ENCODE measurements at regions not wholly inside any gene's neighbourhood (a gene's known extent, or its start where the extent isn't known, plus 50 kb on each side); places are given as distances from the start of the nearest gene placed in this dataset.

DNA sequence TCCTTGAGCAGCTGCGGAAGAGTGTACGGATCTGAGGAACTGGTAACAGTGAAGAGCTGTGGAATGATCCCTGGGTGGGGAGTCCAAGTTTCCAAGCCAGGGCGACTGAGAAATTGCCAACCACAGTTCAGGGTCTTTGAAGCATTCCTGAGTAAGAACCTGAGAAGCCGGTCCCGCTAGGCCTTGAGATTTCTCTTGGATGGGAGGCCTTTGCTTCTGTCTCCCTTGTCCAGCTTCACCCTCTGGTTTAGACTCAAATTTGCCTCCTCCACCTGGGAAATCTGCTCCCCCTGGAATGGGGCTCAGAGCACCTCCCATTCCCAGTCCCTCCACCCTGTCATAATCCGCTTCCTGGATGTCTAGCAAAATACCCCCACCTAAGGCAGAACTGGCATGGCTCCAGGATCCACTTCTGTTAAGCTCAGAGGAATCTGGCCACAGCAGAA lies 127.7 kb upstream of the DLG1 start:
- Histone ChIP-seq H3K36me3 (no peaks in the 10 kb centered on the region), H3K4me1 (peaks cover 6 to 38% (median 28%) of the 10 kb centered on the region in 4 donors), H3K27ac (replicated peaks in 1 of 4) (no peak overlapping the region), H3K9me3 (no peaks in the 10 kb centered on the region), H3K4me3 (no peak overlapping the region), H3K27me3 (no peaks in the 10 kb centered on the region)
- intact Hi-C loops (cut with DNase I) = no loop called here
- no peak for DNase-seq (ENCODE audit: extremely low spot score)
- 96% methylated on average over 4 of the region's 6 CpGs for WGBS
- TF ChIP-seq EP300 (IDR thresholded peaks at IDR 0.05) = no peak
- TF ChIP-seq, protein P1, sequence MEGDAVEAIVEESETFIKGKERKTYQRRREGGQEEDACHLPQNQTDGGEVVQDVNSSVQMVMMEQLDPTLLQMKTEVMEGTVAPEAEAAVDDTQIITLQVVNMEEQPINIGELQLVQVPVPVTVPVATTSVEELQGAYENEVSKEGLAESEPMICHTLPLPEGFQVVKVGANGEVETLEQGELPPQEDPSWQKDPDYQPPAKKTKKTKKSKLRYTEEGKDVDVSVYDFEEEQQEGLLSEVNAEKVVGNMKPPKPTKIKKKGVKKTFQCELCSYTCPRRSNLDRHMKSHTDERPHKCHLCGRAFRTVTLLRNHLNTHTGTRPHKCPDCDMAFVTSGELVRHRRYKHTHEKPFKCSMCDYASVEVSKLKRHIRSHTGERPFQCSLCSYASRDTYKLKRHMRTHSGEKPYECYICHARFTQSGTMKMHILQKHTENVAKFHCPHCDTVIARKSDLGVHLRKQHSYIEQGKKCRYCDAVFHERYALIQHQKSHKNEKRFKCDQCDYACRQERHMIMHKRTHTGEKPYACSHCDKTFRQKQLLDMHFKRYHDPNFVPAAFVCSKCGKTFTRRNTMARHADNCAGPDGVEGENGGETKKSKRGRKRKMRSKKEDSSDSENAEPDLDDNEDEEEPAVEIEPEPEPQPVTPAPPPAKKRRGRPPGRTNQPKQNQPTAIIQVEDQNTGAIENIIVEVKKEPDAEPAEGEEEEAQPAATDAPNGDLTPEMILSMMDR (IDR thresholded peaks at IDR 0.05) = no peak
- no peak for TF ChIP-seq POLR2A (IDR thresholded peaks at IDR 0.05; ENCODE audit: low read depth)
- no peak for TF ChIP-seq POLR2AphosphoS5 (IDR thresholded peaks at IDR 0.05)

DNA sequence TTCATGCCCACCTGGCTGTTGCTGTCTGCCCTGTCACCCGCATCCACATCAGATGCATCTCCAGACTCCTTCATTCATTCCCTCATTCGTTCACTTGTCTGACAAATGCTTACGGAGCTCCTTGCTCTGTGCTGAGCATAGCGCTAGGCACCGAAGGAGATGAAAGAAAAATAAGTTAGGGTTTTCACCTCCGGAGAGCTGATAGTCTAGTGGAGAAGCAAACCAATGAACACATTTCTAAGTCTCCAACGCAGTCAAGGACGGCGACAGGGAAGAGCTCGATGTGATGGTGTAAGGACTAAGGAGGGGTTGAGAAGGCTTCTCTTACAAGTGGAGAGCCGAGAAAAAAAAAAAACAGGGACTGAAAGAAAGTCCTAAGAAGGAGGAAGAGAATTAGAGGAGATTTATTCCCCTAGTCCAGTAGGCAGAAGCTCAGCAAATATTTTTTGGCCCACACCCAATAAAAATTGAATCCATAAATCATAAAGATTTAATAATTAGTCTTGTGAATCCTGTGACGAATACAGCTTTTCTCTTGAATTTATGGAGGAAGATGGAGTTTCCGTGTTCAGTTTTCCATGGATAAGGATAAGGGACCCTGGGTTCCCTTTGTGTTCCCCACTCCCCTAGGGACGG lies 127.2 kb upstream of the DLG1 start:
- H3K4me1 ChIP-seq = peaks cover 6 to 33% (median 23%) of the 10 kb centered on the region in 4 donors
- no peaks in the 10 kb centered on the region for H3K9me3 ChIP-seq
- H3K27me3 ChIP-seq = no peaks in the 10 kb centered on the region
- intact Hi-C loops (cut with DNase I) = no loop called here
- no peaks in the 10 kb centered on the region for H3K36me3 ChIP-seq
- DNase-seq (ENCODE audit: extremely low spot score) = no peak
- H3K4me3 ChIP-seq = no peak overlapping the region
- H3K27ac ChIP-seq (replicated peaks in 1 of 4) = no peak overlapping the region
- 90% methylated on average over 14 of the region's 14 CpGs for WGBS
- TF ChIP-seq, protein P1 (IDR thresholded peaks at IDR 0.05) = no peak
- TF ChIP-seq POLR2AphosphoS5 (IDR thresholded peaks at IDR 0.05) (no peak), EP300 (IDR thresholded peaks at IDR 0.05) (no peak), POLR2A (IDR thresholded peaks at IDR 0.05; ENCODE audit: low read depth) (no peak)

DNA sequence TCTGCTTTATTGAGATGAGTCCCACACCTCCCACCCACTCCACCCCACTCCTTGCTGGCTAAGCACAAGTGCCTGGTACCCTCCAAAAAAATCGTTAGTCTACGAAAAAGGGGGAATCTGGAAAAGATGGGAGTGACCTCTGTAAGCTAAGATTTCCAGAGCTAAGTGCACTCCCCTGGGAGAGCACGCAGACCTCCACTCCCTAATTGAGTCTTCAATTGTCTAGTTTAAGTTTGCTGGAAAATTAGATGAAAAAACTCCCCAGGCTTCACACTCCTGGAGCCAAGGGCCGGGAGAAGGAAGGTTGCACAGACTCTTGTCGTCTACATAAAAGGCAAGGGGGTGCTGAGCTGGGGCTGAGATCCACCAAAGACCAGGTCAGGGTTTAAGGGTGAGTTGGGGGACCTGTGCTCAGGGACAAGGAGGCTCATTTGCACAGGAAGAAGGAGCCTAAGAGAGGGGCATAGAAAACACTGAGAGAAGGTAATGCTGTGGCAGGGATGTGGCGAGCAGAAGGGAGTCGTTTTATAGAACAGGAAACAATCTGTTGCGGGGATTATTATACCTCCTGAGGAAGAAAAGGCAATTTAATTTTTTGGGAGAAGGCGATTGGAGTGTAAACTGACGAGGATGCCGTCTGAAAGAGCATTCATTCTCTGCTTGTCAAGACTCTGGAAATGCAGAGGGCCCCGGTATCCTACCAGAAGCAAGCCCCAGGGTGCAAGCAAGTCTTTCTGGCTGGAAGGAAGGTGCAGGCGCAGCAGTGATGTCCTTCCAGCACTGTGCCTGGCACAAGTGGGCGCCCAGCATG lies 126.5 kb upstream of the DLG1 start:
- DNase-seq (ENCODE audit: extremely low spot score) = no peak
- no peaks in the 10 kb centered on the region for H3K36me3 ChIP-seq
- peaks cover 6 to 28% (median 18%) of the 10 kb centered on the region in 4 donors for H3K4me1 ChIP-seq
- no peak overlapping the region for H3K4me3 ChIP-seq
- H3K27me3 ChIP-seq = no peaks in the 10 kb centered on the region
- 81% methylated on average over 14 of the region's 14 CpGs for WGBS
- TF ChIP-seq, protein P1 (IDR thresholded peaks at IDR 0.05) = no peak
- TF ChIP-seq POLR2A (IDR thresholded peaks at IDR 0.05; ENCODE audit: low read depth) (no peak), POLR2AphosphoS5 (IDR thresholded peaks at IDR 0.05) (no peak)
- H3K9me3 ChIP-seq = no peaks in the 10 kb centered on the region
- intact Hi-C loops (cut with DNase I) = no loop called here
- H3K27ac ChIP-seq (replicated peaks in 1 of 4) = no peak overlapping the region

DNA sequence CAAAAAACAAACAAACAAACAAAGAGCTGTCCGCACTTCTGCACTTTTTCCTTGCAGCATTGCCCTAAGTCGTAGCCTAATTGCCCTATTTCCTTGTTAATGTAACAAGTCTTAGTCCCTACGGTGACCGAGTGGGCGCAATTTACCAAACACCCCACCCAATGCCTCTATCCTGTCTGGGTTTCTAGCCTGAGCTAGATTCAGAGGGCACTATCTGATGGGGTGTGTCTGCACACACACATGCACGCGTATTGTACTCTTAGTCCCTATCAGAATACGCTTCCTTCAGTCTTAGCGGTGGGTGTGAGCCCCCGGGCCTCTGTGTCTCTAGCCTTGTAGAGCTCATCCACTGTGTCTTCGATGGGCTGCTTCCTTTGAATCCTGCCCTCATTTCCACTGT lies 125.9 kb upstream of the DLG1 start:
- Histone ChIP-seq H3K4me1 (peaks cover 6 to 28% (median 18%) of the 10 kb centered on the region in 4 donors), H3K27ac (replicated peaks in 1 of 4) (no peak overlapping the region), H3K36me3 (no peaks in the 10 kb centered on the region), H3K9me3 (no peaks in the 10 kb centered on the region), H3K27me3 (no peaks in the 10 kb centered on the region), H3K4me3 (no peak overlapping the region)
- no peak for DNase-seq (ENCODE audit: extremely low spot score)
- WGBS = 88% methylated on average over 11 of the region's 11 CpGs
- TF ChIP-seq EP300 (IDR thresholded peaks at IDR 0.05) (no peak), POLR2AphosphoS5 (IDR thresholded peaks at IDR 0.05) (no peak), POLR2A (IDR thresholded peaks at IDR 0.05; ENCODE audit: low read depth) (no peak)
- TF ChIP-seq, protein P1 (IDR thresholded peaks at IDR 0.05) = no peak
- intact Hi-C loops (cut with DNase I) = no loop called here
